Upper lobe of right lung (tissue), 1 donor: ENCODE measurements at regions not wholly inside any gene's neighbourhood (a gene's known extent, or its start where the extent isn't known, plus 50 kb on each side); places are given as distances from the start of the nearest gene placed in this dataset.
"Not testable (repeated sequence)": the region's sequence is repeated elsewhere in the genome, so short reads cannot be mapped to it uniquely, and the experiment has no call there.

Experiments used
- ATAC-seq: fragments of 200-7000 bp; cut with Tn5 transposase; one replicate; pipeline ENCODE4 v1.9.1; 2020; ENCODE audit warnings: mild to moderate bottlenecking, moderate library complexity
- DNase-seq: peaks from one replicate; pipeline ENCODE4 v3.0.0-alpha.2; 2020
- H3K27ac ChIP-seq: fragments of 200-600 bp; one replicate; pipeline ENCODE4 v1.8.0; 2022
- H3K27me3 ChIP-seq: fragments of 200-600 bp; one replicate; pipeline ENCODE4 v1.8.0; 2022; ENCODE audit warnings: mild to moderate bottlenecking
- H3K36me3 ChIP-seq: fragments of 200-600 bp; one replicate; pipeline ENCODE4 v1.8.0; 2022
- H3K4me1 ChIP-seq: fragments of 200-600 bp; one replicate; pipeline ENCODE4 v1.8.0; 2022
- H3K4me3 ChIP-seq: fragments of 200-600 bp; one replicate; pipeline ENCODE4 v1.8.0; 2022; ENCODE audit warnings: mild to moderate bottlenecking
- H3K9me3 ChIP-seq: fragments of 200-600 bp; one replicate; pipeline ENCODE4 v1.8.0; 2022
- intact Hi-C: fragments of 100-400 bp; cut with DNase I; formaldehyde crosslinking; loops from one replicate; pipeline ENCODE4 v1.11.0; 2022
- TF ChIP-seq, protein P1 (sequence below): fragments of 200-600 bp; IDR thresholded peaks from one replicate; pipeline ENCODE4 v1.8.0; 2022; ENCODE audit warnings: antibody characterized with exemption
- donor health status: DM: no; HTN: yes; CAD: no; lungs with severe emphysema.

GRCh38 chr2:35830833-35831232 lies 524.7 kb upstream of the CRIM1 start:
- no peaks in the 10 kb centered on the region for H3K27me3 ChIP-seq
- no peak overlapping the region for H3K4me3 ChIP-seq
- intact Hi-C loops: no loop called here
- no peak for DNase-seq
- TF ChIP-seq, protein P1, sequence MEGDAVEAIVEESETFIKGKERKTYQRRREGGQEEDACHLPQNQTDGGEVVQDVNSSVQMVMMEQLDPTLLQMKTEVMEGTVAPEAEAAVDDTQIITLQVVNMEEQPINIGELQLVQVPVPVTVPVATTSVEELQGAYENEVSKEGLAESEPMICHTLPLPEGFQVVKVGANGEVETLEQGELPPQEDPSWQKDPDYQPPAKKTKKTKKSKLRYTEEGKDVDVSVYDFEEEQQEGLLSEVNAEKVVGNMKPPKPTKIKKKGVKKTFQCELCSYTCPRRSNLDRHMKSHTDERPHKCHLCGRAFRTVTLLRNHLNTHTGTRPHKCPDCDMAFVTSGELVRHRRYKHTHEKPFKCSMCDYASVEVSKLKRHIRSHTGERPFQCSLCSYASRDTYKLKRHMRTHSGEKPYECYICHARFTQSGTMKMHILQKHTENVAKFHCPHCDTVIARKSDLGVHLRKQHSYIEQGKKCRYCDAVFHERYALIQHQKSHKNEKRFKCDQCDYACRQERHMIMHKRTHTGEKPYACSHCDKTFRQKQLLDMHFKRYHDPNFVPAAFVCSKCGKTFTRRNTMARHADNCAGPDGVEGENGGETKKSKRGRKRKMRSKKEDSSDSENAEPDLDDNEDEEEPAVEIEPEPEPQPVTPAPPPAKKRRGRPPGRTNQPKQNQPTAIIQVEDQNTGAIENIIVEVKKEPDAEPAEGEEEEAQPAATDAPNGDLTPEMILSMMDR: no peak
- no peaks in the 10 kb centered on the region for H3K9me3 ChIP-seq
- no peaks in the 10 kb centered on the region for H3K4me1 ChIP-seq
- no peaks in the 10 kb centered on the region for H3K36me3 ChIP-seq
- ATAC-seq: no peak
- no peak overlapping the region for H3K27ac ChIP-seq

DNA sequence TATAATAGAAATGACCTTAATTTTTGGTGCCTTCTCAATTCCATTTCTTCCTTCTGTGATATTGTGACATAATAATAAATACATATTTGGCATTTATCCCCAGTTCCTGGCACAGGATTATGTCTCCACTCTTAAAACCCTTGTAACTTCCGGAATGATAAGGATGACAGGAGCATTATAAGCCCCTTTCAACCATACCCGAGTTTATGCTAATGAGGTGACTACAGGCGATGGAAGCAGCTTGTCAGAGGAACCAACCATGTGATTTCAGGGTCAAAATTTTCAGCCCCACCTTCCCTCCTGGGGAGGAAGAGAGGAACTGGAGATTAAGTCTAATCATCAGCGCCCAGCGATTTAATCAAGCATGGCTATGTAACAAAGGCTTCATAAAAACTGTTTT lies 528.5 kb upstream of the CRIM1 start:
- Histone ChIP-seq H3K9me3 (no peaks in the 10 kb centered on the region), H3K27ac (no peak overlapping the region)
- DNase-seq: no peak

DNA sequence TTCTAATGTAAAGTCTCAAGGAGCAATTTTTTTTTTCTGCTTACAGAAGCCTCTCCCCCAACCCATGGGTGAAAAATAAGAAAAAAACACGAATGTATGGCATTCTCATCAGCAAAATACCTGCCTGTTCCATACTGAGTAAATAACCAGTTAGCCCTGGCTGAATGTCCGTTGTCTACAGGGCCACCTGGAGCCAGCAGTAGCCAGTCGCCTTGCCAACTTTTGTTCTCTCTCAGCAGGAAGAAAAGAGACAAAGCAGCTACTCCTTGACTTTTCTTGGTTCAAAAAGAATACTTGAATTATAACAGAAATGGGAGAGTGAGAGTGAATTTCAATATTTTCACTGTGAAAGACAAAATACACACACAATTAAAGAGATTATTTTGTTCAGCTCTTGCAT lies 532.9 kb upstream of the CRIM1 start:
- no peaks in the 10 kb centered on the region for H3K36me3 ChIP-seq
- no peak overlapping the region for H3K4me3 ChIP-seq
- no peak overlapping the region for H3K27ac ChIP-seq
- H3K27me3 ChIP-seq: no peaks in the 10 kb centered on the region
- no peaks in the 10 kb centered on the region for H3K9me3 ChIP-seq
- H3K4me1 ChIP-seq: no peaks in the 10 kb centered on the region
- no peak for DNase-seq
- ATAC-seq: no peak
- intact Hi-C loops: no loop called here
- TF ChIP-seq, protein P1: no peak

More for the DNA sequence above, 528.5 kb upstream of the CRIM1 start:
- Histone ChIP-seq H3K4me1 (no peaks in the 10 kb centered on the region), H3K36me3 (no peaks in the 10 kb centered on the region), H3K4me3 (no peak overlapping the region), H3K27me3 (no peaks in the 10 kb centered on the region)
- intact Hi-C loops: no loop called here
- ATAC-seq: no peak
- TF ChIP-seq, protein P1: no peak

- H3K4me1 ChIP-seq: no peaks in the 10 kb centered on the region
- intact Hi-C loops: no loop called here
- DNase-seq (no peak), ATAC-seq (no peak)
- TF ChIP-seq, protein P1: no peak
- H3K27me3 ChIP-seq: no peaks in the 10 kb centered on the region
- no peaks in the 10 kb centered on the region for H3K36me3 ChIP-seq
- H3K9me3 ChIP-seq: no peaks in the 10 kb centered on the region
- H3K27ac ChIP-seq: no peak overlapping the region
- no peak overlapping the region for H3K4me3 ChIP-seq
These were observed 533.9 kb upstream of the CRIM1 start for GRCh38 chr2:35821675-35822074.

- TF ChIP-seq, protein P1: no peak
- no peaks in the 10 kb centered on the region for H3K36me3 ChIP-seq
- intact Hi-C loops: no loop called here
- H3K4me1 ChIP-seq: no peaks in the 10 kb centered on the region
- ATAC-seq (no peak), DNase-seq (no peak)
- no peak overlapping the region for H3K4me3 ChIP-seq
- H3K27me3 ChIP-seq: no peaks in the 10 kb centered on the region
- H3K9me3 ChIP-seq: no peaks in the 10 kb centered on the region
- H3K27ac ChIP-seq: no peak overlapping the region
These were observed 535.2 kb upstream of the CRIM1 start for GRCh38 chr2:35820391-35820790.

DNA sequence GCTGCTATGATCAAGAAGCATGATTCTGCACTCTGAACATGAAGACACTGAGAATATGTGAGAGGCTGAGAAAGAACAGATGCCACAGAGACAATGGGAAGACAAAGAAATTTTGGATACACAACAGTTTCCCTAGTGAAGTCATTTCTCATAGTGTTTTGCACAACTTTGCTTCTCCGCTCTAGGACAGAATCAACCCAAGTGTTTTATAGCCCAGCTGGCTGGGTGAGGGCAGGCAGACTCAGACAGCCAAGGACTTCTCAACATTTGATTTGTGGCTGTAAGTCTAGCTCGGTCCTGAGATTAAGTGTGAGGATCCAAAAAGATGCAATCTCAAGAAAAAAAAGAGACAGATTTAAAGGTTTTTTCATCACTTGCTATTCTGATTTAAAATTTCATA lies 536.5 kb upstream of the CRIM1 start:
- no peaks in the 10 kb centered on the region for H3K4me1 ChIP-seq
- H3K4me3 ChIP-seq: no peak overlapping the region
- H3K27ac ChIP-seq: no peak overlapping the region
- TF ChIP-seq, protein P1: no peak
- intact Hi-C loops: no loop called here
- H3K9me3 ChIP-seq: no peaks in the 10 kb centered on the region
- no peak for ATAC-seq
- no peaks in the 10 kb centered on the region for H3K36me3 ChIP-seq
- no peaks in the 10 kb centered on the region for H3K27me3 ChIP-seq
- DNase-seq: no peak

DNA sequence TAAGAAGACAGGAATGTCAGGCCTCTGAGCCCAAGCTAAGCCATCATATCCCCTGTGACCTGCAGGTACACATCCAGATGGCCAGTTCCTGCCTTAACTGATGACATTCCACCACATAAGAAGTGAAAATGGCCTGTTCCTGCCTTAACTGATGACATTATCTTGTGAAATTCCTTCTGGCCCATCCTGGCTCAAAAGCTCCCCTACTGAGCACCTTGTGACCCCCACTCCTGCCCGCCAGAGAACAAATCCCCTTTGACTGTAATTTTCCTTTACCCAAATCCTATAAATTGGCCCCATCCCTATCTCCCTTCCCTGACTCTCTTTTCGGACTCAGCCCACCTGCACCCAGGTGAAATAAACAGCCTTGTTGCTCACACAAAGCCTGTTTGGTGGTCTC lies 537.2 kb upstream of the CRIM1 start:
- H3K27me3 ChIP-seq, H3K4me3 ChIP-seq, H3K9me3 ChIP-seq, intact Hi-C loops, ATAC-seq, H3K27ac ChIP-seq, DNase-seq, H3K36me3 ChIP-seq, H3K4me1 ChIP-seq: not testable (repeated sequence)

DNA sequence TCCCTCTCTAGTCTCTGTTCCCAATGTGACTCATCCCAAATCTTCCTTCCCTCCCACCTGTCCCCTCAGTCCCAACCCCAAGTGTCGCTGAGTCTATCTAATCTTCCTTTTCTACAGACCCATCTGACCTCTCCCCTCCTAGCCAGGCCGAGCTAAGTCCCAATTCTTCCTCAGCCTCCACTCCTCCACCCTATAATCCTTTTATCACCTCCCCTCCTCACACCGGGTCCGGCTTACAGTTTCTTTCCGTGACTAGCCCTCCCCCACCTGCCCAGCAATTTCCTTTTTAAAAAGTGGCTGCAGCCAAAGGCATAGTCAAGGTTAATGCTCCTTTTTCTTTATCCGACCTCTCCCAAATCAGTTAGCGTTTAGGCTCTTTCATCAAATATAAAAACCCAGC lies 541.0 kb upstream of the CRIM1 start:
- intact Hi-C loops, DNase-seq, H3K9me3 ChIP-seq, H3K27me3 ChIP-seq, H3K4me3 ChIP-seq, H3K4me1 ChIP-seq, H3K27ac ChIP-seq, H3K36me3 ChIP-seq, ATAC-seq: not testable (repeated sequence)
